ENCODE measurements at regions not wholly inside any gene's neighbourhood (a gene's known extent, or its start where the extent isn't known, plus 50 kb on each side); places are given as distances from the start of the nearest gene placed in this dataset.

GRCh38 chr1:11362547-11363021 is 89.6 kb downstream of the UBIAD1 start:
- TF ChIP-seq YY1 (IDR thresholded peaks at IDR 0.05; ENCODE audit: low read depth) (no peak), CEBPB (IDR thresholded peaks at IDR 0.05) (no peak), RAD21 (IDR thresholded peaks at IDR 0.05; ENCODE audit: low read depth) (no peak), FOXM1 (IDR thresholded peaks at IDR 0.05; ENCODE audit: borderline replicate concordance, low read depth) (no peak), TCF12 (IDR thresholded peaks at IDR 0.05; ENCODE audit: low read depth) (no peak), EGR1 (IDR thresholded peaks at IDR 0.05) (no peak), ZBTB7A (IDR thresholded peaks at IDR 0.05; ENCODE audit: low read depth) (no peak), EP300 (IDR thresholded peaks at IDR 0.05; ENCODE audit: borderline replicate concordance) (no peak), USF1 (IDR thresholded peaks at IDR 0.05) (no peak), NFIC (IDR thresholded peaks at IDR 0.05) (no peak)

GRCh38 chr1:11364170-11364569 is 91.2 kb downstream of the UBIAD1 start:
- TF ChIP-seq CEBPB (IDR thresholded peaks at IDR 0.05) (no peak), RAD21 (IDR thresholded peaks at IDR 0.05; ENCODE audit: low read depth) (peak; percentile 52), USF1 (IDR thresholded peaks at IDR 0.05) (peak; percentile 66; the same call in 1 of the 2 replicates)

GRCh38 chr1:11365744-11366387 is 92.9 kb downstream of the UBIAD1 start:
- peak; percentile 74 for TF ChIP-seq USF1 (IDR thresholded peaks at IDR 0.05)
- no peak for TF ChIP-seq TCF12 (IDR thresholded peaks at IDR 0.05; ENCODE audit: low read depth)
- no peak for TF ChIP-seq FOXM1 (IDR thresholded peaks at IDR 0.05; ENCODE audit: borderline replicate concordance, low read depth)
- no peak for TF ChIP-seq YY1 (IDR thresholded peaks at IDR 0.05; ENCODE audit: low read depth)
- no peak for TF ChIP-seq TAF1 (IDR thresholded peaks at IDR 0.05; ENCODE audit: low read depth)
- no peak for TF ChIP-seq ZBTB7A (IDR thresholded peaks at IDR 0.05; ENCODE audit: low read depth)

DNA sequence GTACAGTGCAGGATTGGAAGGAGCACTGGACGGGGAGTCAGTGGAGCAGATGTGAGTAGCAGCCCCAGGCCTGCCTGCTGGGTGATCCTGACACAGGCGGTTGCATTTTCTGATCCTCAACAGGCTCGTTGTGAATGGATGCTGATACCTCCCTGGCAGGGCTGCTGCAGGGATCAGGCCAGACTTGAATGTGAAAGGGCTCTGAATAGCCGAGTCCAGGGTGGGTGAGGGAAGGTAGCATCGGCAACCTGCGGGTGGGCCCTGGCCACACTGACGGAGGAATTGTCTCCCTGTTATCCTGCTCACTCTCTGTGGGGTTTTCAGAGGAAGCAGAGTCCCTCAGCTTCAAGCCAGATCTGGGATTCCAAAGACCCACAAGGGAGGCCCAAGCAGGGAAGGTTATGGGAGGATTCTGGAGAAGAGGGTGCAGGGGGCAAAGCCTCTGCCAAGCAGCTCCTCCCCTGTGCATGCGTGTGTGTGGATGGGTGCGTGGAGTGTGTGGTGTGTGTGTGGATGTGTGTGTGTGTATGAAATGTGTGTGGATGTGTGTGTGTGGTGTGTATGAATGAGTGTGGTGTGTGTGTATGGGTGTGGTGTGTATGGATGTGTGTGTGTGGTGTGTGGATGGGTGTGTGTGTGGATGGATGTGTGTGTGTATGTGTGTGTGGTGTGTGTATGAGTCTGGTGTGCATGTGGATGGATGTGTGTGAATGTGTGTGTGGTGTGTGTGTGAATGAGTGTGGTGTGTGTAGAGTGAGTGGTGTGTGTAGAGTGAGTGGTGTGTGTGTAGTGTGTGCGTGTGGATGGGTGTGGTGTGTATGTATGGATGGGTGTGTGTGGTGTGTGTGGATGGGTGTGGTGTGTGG is 100.3 kb downstream of the UBIAD1 start:
- no peak for TF ChIP-seq FOXM1 (IDR thresholded peaks at IDR 0.05; ENCODE audit: borderline replicate concordance, low read depth)
- no peak for TF ChIP-seq NFIC (IDR thresholded peaks at IDR 0.05)
- no peak for TF ChIP-seq ZBTB7A (IDR thresholded peaks at IDR 0.05; ENCODE audit: low read depth)

DNA sequence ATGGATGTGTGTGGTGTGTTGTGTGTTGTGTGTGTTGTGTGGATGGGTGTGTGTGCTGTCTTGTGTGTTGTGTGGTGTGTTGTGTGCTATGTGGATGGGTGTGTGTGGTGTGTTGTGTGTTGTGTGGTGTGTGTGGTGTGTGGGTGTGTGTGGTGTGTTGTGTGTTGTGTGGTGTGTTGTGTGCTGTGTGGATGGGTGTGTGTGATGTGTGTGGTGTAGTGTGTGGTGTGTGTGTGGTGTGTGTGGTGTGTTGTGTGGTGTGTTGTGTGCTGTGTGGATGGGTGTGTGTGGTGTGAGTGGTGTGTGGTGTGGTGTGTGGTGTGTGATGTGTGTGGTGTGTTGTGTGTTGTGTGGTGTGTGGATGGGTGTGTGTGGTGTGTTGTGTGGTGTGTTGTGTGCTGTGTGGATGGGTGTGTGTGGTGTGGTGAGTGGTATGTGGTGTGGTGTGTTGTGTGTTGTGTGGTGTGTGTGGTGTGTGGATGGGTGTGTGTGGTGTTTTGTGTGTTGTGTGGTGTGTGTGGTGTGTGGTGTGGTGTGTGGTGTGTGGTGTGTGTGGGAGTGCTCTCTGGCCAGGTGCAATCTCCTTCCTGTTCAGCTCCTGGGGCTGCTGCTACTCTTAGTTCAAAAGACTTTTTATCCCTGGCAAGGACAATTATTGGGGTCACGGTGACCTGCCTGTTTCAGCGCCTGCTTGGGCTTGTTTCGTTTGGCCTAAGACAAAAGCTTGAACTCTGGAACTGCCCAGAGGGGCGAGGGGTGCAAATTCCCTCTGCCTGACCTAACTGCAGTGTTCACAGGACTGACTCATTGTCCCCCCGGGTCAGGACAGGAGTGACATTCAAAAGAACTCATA is 101.1 kb downstream of the UBIAD1 start:
- TF ChIP-seq EGR1 (IDR thresholded peaks at IDR 0.05), result no peak
- no peak for TF ChIP-seq FOXM1 (IDR thresholded peaks at IDR 0.05; ENCODE audit: borderline replicate concordance, low read depth)
- no peak for TF ChIP-seq EP300 (IDR thresholded peaks at IDR 0.05; ENCODE audit: borderline replicate concordance)
- no peak for TF ChIP-seq USF1 (IDR thresholded peaks at IDR 0.05)
- TF ChIP-seq CREB1 (IDR thresholded peaks at IDR 0.05; ENCODE audit: low read depth), result no peak
- no peak for TF ChIP-seq MAX (IDR thresholded peaks at IDR 0.05)
- no peak for TF ChIP-seq NFIC (IDR thresholded peaks at IDR 0.05)
- no peak for TF ChIP-seq TCF12 (IDR thresholded peaks at IDR 0.05; ENCODE audit: low read depth)

DNA sequence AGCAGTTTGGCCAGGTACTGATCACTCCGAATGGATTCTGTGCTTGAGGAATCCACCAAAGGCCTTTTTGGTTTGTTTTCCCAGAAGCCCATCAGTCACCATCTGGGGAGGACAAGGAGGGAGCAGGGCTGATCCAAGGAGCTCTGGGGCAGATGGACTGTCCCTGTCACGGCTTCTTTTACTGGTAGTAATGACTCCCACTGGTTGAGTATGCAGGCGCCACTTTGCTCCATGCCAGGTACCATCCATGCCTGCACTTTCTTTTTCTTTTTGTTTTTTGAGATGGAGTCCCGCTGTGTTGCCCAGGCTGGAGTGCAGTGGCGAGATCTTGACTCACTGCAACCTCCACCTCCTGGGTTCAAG is 101.7 kb downstream of the UBIAD1 start:
- TF ChIP-seq RAD21 (IDR thresholded peaks at IDR 0.05; ENCODE audit: low read depth) (no peak), REST (IDR thresholded peaks at IDR 0.05; ENCODE audit: low read depth) (no peak), TCF12 (IDR thresholded peaks at IDR 0.05; ENCODE audit: low read depth) (no peak), USF1 (IDR thresholded peaks at IDR 0.05) (no peak), ZBTB7A (IDR thresholded peaks at IDR 0.05; ENCODE audit: low read depth) (no peak), MAX (IDR thresholded peaks at IDR 0.05) (no peak), NFIC (IDR thresholded peaks at IDR 0.05) (no peak), TEAD4 (IDR thresholded peaks at IDR 0.05) (no peak), FOXM1 (IDR thresholded peaks at IDR 0.05; ENCODE audit: borderline replicate concordance, low read depth) (no peak), EP300 (IDR thresholded peaks at IDR 0.05; ENCODE audit: borderline replicate concordance) (no peak), CREB1 (IDR thresholded peaks at IDR 0.05; ENCODE audit: low read depth) (no peak), TAF1 (IDR thresholded peaks at IDR 0.05; ENCODE audit: low read depth) (no peak)
